IMR-90 (cell line): ENCODE measurements at regions not wholly inside any gene's neighbourhood (a gene's known extent, or its start where the extent isn't known, plus 50 kb on each side); places are given as distances from the start of the nearest gene placed in this dataset.

Source experiments
- ATAC-seq: fragments of 200-7000 bp; cut with Tn5 transposase; 2 replicates; pipeline ENCODE4 v1.9.1; 2020; ENCODE audit warnings: low read depth, mild to moderate bottlenecking, moderate library complexity
- BruUV-seq: library from RNA; stranded (reverse); fragments of 400-500 nt; replicated peaks from 2 replicates; lab custom pipeline; 2021; lab: Mats Ljungman, UMichigan
- CTCF ChIA-PET: fragments of 300-600 bp; formaldehyde crosslinking; extraction: SDS; loops from one replicate; lab custom pipeline; 2021; ENCODE audit warnings: antibody characterized with exemption; lab: Yijun Ruan, JAX
- POLR2A ChIA-PET: fragments of 300-600 bp; sonication (Branson Sonifier 250); formaldehyde crosslinking; loops from one replicate; lab custom pipeline; 2022; ENCODE audit warnings: antibody characterized with exemption; ENCODE audit not compliant: unreplicated experiment; lab: Charles Lee
- DNase-seq: peaks from one replicate; pipeline ENCODE4 v3.0.0; 2013
- H2AFZ ChIP-seq: replicated peaks from 2 replicates; pipeline ENCODE3; 2013; ENCODE audit warnings: low read length, mild to moderate bottlenecking; ENCODE audit not compliant: poor library complexity
- H2AK5ac ChIP-seq: 2 replicates; pipeline ENCODE4 v1.6.1; 2013; ENCODE audit warnings: low read depth, low read length, inconsistent platforms
- H2AK9ac ChIP-seq: replicated peaks from 2 replicates; pipeline ENCODE3; 2013; ENCODE audit warnings: mild to moderate bottlenecking, low read depth, low read length, moderate library complexity; ENCODE audit not compliant: poor library complexity
- H2BK120ac ChIP-seq: 2 replicates; pipeline ENCODE4 v1.6.1; 2013; ENCODE audit warnings: low read depth, low read length, inconsistent platforms
- H2BK15ac ChIP-seq: 3 replicates; pipeline ENCODE4 v1.6.1; 2013; ENCODE audit warnings: low read depth, low read length, inconsistent platforms
- H2BK20ac ChIP-seq: 2 replicates; pipeline ENCODE4 v1.6.1; 2013; ENCODE audit warnings: low read depth, mild to moderate bottlenecking, inconsistent platforms, low read length, moderate library complexity
- H2BK5ac ChIP-seq: 2 replicates; pipeline ENCODE4 v1.6.1; 2013; ENCODE audit warnings: mild to moderate bottlenecking, low read depth, low read length, inconsistent platforms; ENCODE audit not compliant: poor library complexity, severe bottlenecking
- H3K14ac ChIP-seq: replicated peaks from 2 replicates; pipeline ENCODE4 v1.6.1; 2013; ENCODE audit warnings: low read depth, low read length, inconsistent platforms
- H3K18ac ChIP-seq: 2 replicates; pipeline ENCODE4 v1.6.1; 2013; ENCODE audit warnings: low read depth, low read length, control low read depth
- H3K23ac ChIP-seq: 2 replicates; pipeline ENCODE4 v1.6.1; 2013; ENCODE audit warnings: low read depth, low read length, inconsistent platforms
- H3K27ac ChIP-seq: 2 replicates; pipeline ENCODE4 v1.5.1; 2013; ENCODE audit warnings: mild to moderate bottlenecking, control low read depth, low read length; ENCODE audit not compliant: insufficient read depth
- H3K27me3 ChIP-seq: 2 replicates; pipeline ENCODE4 v1.6.1; 2013; ENCODE audit warnings: low read length; ENCODE audit not compliant: control insufficient read depth, insufficient read depth
- H3K36me3 ChIP-seq: 2 replicates; pipeline ENCODE4 v1.6.1; 2013; ENCODE audit warnings: low read length, mixed read lengths; ENCODE audit not compliant: control insufficient read depth, insufficient read depth
- H3K4ac ChIP-seq: 2 replicates; pipeline ENCODE4 v1.6.1; 2013; ENCODE audit warnings: low read depth, low read length, inconsistent platforms
- H3K4me1 ChIP-seq: 2 replicates; pipeline ENCODE4 v1.6.1; 2013; ENCODE audit warnings: low read length, mixed read lengths; ENCODE audit not compliant: control insufficient read depth, insufficient read depth
- H3K4me2 ChIP-seq: 2 replicates; pipeline ENCODE4 v1.6.1; 2013; ENCODE audit warnings: low read depth, mild to moderate bottlenecking, control low read depth, low read length, moderate library complexity
- H3K4me3 ChIP-seq: 2 replicates; pipeline ENCODE4 v1.5.1; 2013; ENCODE audit warnings: low read depth, mild to moderate bottlenecking, control low read depth, low read length, moderate library complexity; ENCODE audit not compliant: insufficient read depth
- H3K56ac ChIP-seq: 2 replicates; pipeline ENCODE4 v1.6.1; 2013; ENCODE audit warnings: low read length, inconsistent platforms; ENCODE audit not compliant: insufficient read depth; ENCODE audit errors: extremely low read depth
- H3K79me1 ChIP-seq, 2 experiments: 2 replicates each; pipeline ENCODE4 v1.6.1; 2013; ENCODE audit warnings: low read length in 2 of 2, inconsistent platforms in 1 of 2, low read depth in 1 of 2
- H3K9ac ChIP-seq: 2 replicates; pipeline ENCODE4 v1.6.1; 2013; ENCODE audit warnings: low read depth, low read length, control low read depth
- H3K9me1 ChIP-seq: 2 replicates; pipeline ENCODE4 v1.6.1; 2013; ENCODE audit warnings: low read length, inconsistent platforms; ENCODE audit not compliant: insufficient read depth
- H3K9me3 ChIP-seq: 2 replicates; pipeline ENCODE4 v1.6.1; 2013; ENCODE audit warnings: low read length; ENCODE audit not compliant: control insufficient read depth, insufficient read depth
- H4K20me1 ChIP-seq: 2 replicates; pipeline ENCODE4 v1.6.1; 2013; ENCODE audit warnings: low read length, inconsistent platforms; ENCODE audit not compliant: insufficient read depth
- H4K5ac ChIP-seq: 2 replicates; pipeline ENCODE4 v1.6.1; 2013; ENCODE audit warnings: mild to moderate bottlenecking, low read depth, low read length, control low read depth
- H4K8ac ChIP-seq, 2 experiments: 2 replicates each; pipeline ENCODE4 v1.6.1; 2013; ENCODE audit warnings: low read depth in 2 of 2, low read length in 2 of 2, control low read depth in 1 of 2, inconsistent platforms in 1 of 2
- H4K91ac ChIP-seq: 2 replicates; pipeline ENCODE4 v1.6.1; 2013; ENCODE audit warnings: low read depth, low read length, inconsistent platforms; ENCODE audit not compliant: insufficient read depth
- BHLHE40 ChIP-seq: fragments of 150-350 bp; IDR thresholded peaks from 2 replicates; pipeline ENCODE4 v1.6.1; 2016; ENCODE audit warnings: mild to moderate bottlenecking, low read depth, low read length
- CEBPB ChIP-seq: IDR thresholded peaks from 2 replicates; pipeline ENCODE4 v1.6.1; 2012; ENCODE audit warnings: low read depth, low read length, improper control_type of control experiment
- CHD1 ChIP-seq: IDR thresholded peaks from 2 replicates; pipeline ENCODE4 v1.6.1; 2012; ENCODE audit warnings: low read depth, low read length, improper control_type of control experiment
- FOS ChIP-seq: fragments of 150-350 bp; IDR thresholded peaks from 2 replicates; pipeline ENCODE4 v1.6.1; 2016; ENCODE audit warnings: low read depth, low read length
- MAFK ChIP-seq: IDR thresholded peaks from 2 replicates; pipeline ENCODE4 v1.6.1; 2012; ENCODE audit warnings: low read depth, low read length, improper control_type of control experiment
- MAZ ChIP-seq: IDR thresholded peaks from 2 replicates; pipeline ENCODE4 v1.6.1; 2012; ENCODE audit warnings: low read depth, mild to moderate bottlenecking, low read length, improper control_type of control experiment, moderate library complexity, borderline replicate concordance
- NFE2L2 ChIP-seq: fragments of 150-350 bp; IDR thresholded peaks from 2 replicates; pipeline ENCODE4 v1.6.1; 2016; ENCODE audit warnings: low read depth, mild to moderate bottlenecking, low read length
- RAD21 ChIP-seq: IDR thresholded peaks from 2 replicates; pipeline ENCODE4 v1.6.1; 2012; ENCODE audit warnings: low read length, improper control_type of control experiment
- RCOR1 ChIP-seq: IDR thresholded peaks from 2 replicates; pipeline ENCODE4 v1.6.1; 2012; ENCODE audit warnings: mild to moderate bottlenecking, low read length, improper control_type of control experiment; ENCODE audit not compliant: insufficient replicate concordance
- RFX5 ChIP-seq: IDR thresholded peaks from 2 replicates; pipeline ENCODE4 v1.8.0; 2012; ENCODE audit warnings: low read depth, mild to moderate bottlenecking, low read length, moderate library complexity
- SMC3 ChIP-seq: fragments of 150-350 bp; IDR thresholded peaks from 2 replicates; pipeline ENCODE4 v1.6.1; 2016; ENCODE audit warnings: low read depth, mild to moderate bottlenecking, antibody characterized with exemption, low read length, moderate library complexity
- WGBS, 2 experiments: methylation state at CpG; one replicate each; pipeline versions ENCODE4 v1.1.5 to v1.1.7; 2013; ENCODE audit warnings: missing lambda C conversion rate in 2 of 2; ENCODE audit not compliant: insufficient read length in 1 of 2; ENCODE audit errors: extremely low coverage in 2 of 2; 5-methylcytosine and 5-hydroxymethylcytosine counted together
- dilution Hi-C: fragments of 300-500 bp; cut with HindIII; formaldehyde crosslinking; loops from one replicate; pipeline ENCODE4 v1.14.3; 2018; ENCODE audit warnings: low sequenced_read_pairs; ENCODE audit not compliant: unreplicated experiment
- in situ Hi-C: fragments of 300-500 bp; cut with MboI; formaldehyde crosslinking; loops from 3 replicates; pipeline ENCODE4 v1.14.3; 2019; ENCODE audit warnings: low sequenced_read_pairs, inconsistent platforms, mixed read lengths
- intact Hi-C: fragments of 100-400 bp; cut with micrococcal nuclease; formaldehyde crosslinking; loops from 2 replicates; pipeline ENCODE4 v1.10.0; 2022

GRCh38 chr3:5813521-5813920 is 626.0 kb downstream of the EDEM1 start:
- POLR2A ChIA-PET, result no interaction called here

More at GRCh38 chr3:5813521-5813920, 626.0 kb downstream of the EDEM1 start:
- H3K23ac ChIP-seq, result no peak overlapping the region
- H3K9me3 ChIP-seq, result peaks cover 8% of the 10 kb centered on the region
- CTCF ChIA-PET, result no interaction called here
- no peak overlapping the region for H3K14ac ChIP-seq
- no peak overlapping the region for H2BK15ac ChIP-seq
- no peak for TF ChIP-seq CHD1
- no peak for TF ChIP-seq NFE2L2
- TF ChIP-seq BHLHE40, result no peak
- TF ChIP-seq FOS, result no peak
- no peak for TF ChIP-seq MAZ
- TF ChIP-seq MAFK, result no peak
- TF ChIP-seq SMC3, result no peak
- TF ChIP-seq RCOR1, result no peak
- no peak for TF ChIP-seq RAD21
- no peak for TF ChIP-seq RFX5
- no peak for TF ChIP-seq CEBPB
- no peak overlapping the region for H3K4me2 ChIP-seq
- ATAC-seq (no peak), DNase-seq (no peak)
- H4K20me1 ChIP-seq, result no peaks in the 10 kb centered on the region
- no peak overlapping the region for H2BK20ac ChIP-seq
- intact Hi-C loops, result no loop called here
- H2AFZ ChIP-seq, result no peak overlapping the region
- no peaks in the 10 kb centered on the region for H3K9me1 ChIP-seq
- in situ Hi-C loops, result no loop called here
- no peak overlapping the region for H3K9ac ChIP-seq
- no peaks in the 10 kb centered on the region for H3K79me1 ChIP-seq
- H4K91ac ChIP-seq, result no peak overlapping the region
- no peak overlapping the region for H3K4ac ChIP-seq
- H3K18ac ChIP-seq, result no peak overlapping the region
- BruUV-seq, result no TSS peak
- no peaks in the 10 kb centered on the region for H3K36me3 ChIP-seq
- H4K8ac ChIP-seq, result no peak overlapping the region
- no peaks in the 10 kb centered on the region for H3K4me1 ChIP-seq
- H2BK120ac ChIP-seq, result no peak overlapping the region
- no CpG with 5 or more reads among the region's 2 CpGs for WGBS, 2 experiments
- no peak overlapping the region for H3K4me3 ChIP-seq
- H2BK5ac ChIP-seq, result no peak overlapping the region
- no peak overlapping the region for H4K5ac ChIP-seq
- no peak overlapping the region for H2AK5ac ChIP-seq
- no peak overlapping the region for H3K27ac ChIP-seq
- H3K27me3 ChIP-seq, result no peaks in the 10 kb centered on the region
- no peak overlapping the region for H3K56ac ChIP-seq
- dilution Hi-C loops, result no loop called here
- H2AK9ac ChIP-seq, result no peak overlapping the region
